Left lobe of liver (tissue), 2 donors: ENCODE measurements at regions not wholly inside any gene's neighbourhood (a gene's known extent, or its start where the extent isn't known, plus 50 kb on each side); places are given as distances from the start of the nearest gene placed in this dataset.

ENCODE experiments used
- ATAC-seq: fragments of 200-7000 bp; cut with Tn5 transposase; one replicate; pipeline ENCODE4 v1.9.1; 2020; ENCODE audit warnings: mild to moderate bottlenecking, moderate library complexity
- DNase-seq: peaks from one replicate; pipeline ENCODE4 v3.0.0-alpha.2; 2020; ENCODE audit warnings: low spot score
- donor health status: DM: no; HTN: no; CAD: no; lungs with moderate emphysema.
- donor health status: DM: no; HTN: yes; CAD: no.

DNA sequence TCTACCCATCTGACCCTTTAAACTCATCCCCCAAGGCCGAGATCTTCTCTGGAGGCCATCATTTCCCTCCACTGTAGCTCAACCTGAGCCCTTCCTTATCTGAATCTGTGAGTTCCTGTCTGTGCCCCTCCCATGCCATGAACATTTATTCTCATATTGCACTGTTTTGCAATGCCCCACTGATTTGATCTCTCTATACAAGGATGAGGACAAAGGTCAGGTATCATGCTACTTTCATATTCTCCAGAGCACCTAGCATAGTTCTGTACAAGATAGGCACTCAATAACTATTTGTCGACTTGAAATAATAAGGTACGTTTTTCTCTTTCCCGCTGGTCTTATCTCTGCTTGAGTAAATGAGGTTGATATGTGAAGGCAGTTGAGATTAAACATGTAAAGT lies 135.5 kb downstream of the KLF5 start:
- DNase-seq: no peak
- ATAC-seq: peak; percentile 95

- ATAC-seq: no peak
- no peak for DNase-seq
Measured at GRCh38 chr13:73193554-73193953, 134.7 kb downstream of the KLF5 start.

- ATAC-seq: no peak
Measured at GRCh38 chr13:73190477-73190876, 131.7 kb downstream of the KLF5 start.

GRCh38 chr13:73189776-73190175 lies 131.0 kb downstream of the KLF5 start:
- no peak for DNase-seq

More at GRCh38 chr13:73190477-73190876, 131.7 kb downstream of the KLF5 start:
- DNase-seq: no peak

DNA sequence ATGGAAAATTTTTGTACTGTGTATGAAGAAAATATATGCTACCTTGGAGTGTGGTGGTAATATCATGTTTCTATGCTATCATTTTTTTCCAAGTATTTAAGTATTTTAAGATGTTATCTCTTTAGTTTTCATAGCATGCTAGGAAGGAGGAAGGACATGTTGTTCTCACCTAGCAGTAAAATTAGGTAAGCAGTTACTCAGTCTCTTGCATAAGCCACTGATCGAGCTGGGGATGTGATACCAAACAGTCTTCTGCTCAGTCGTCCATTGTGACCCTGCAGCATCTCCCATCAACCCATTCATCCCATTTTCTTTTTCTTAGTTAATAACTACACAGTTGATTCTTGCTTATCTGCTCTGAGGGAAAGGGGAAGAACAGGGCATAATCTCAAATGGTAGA lies 130.6 kb downstream of the KLF5 start:
- ATAC-seq (no peak), DNase-seq (no peak)

More at GRCh38 chr13:73189776-73190175, 131.0 kb downstream of the KLF5 start:
- ATAC-seq: no peak

GRCh38 chr13:73187106-73187505 lies 128.3 kb downstream of the KLF5 start:
- no peak for ATAC-seq
- DNase-seq: no peak

DNA sequence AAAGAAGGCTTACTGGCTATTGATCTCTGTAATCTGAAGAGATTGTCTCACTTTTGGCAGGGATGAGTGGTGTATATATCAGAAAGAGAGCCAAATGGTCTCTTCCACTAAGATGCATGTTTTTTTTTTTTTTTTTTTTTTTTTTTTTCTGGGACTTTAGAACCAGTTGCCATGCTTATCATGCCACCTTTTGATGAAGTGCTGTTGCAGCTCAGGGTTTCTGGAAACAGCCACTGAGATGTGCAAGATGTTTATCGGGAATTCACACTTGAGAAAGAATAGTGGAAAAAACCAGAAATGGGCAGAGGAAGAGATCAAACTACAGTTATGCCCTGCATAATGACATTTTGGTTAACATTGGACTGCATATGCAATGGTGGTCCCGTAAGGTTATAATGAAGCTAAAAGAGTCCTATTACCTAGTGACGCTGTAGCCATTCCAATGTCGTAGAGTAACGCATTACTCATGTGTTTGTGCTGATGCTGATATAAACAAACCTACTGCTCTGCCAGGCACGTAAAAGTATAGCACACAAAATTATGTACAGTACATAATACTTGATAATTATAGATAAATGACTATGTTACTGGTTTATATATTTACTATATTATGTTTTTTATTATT lies 121.0 kb downstream of the KLF5 start:
- DNase-seq (no peak), ATAC-seq (no peak)

GRCh38 chr13:73177916-73178565 lies 119.2 kb downstream of the KLF5 start:
- ATAC-seq (no peak), DNase-seq (no peak)

- DNase-seq: no peak
- ATAC-seq: no peak
Measured at GRCh38 chr13:73177017-73177416, 118.2 kb downstream of the KLF5 start.

DNA sequence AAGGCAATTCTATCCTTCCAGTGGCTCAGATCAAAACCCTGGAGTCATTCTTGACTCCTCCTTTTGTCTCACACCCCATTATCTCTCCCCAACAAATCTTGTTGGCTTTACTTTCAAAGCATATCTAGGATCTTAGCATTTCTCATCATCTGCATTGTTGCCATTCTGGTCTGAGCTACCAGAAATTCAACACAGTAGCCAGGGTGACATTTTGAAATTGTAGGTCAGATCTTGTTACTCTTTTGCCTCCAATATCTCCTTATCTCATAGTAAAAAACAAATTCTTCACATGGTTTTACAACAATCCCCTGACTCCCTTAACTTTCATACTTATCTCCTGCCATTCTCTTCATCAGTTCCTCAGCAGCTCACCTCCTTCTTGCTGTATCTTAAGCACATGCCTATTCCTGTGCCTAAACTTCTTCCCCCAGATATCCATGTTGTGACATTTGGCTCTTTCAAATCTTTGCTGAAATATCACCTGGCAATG lies 115.8 kb downstream of the KLF5 start:
- ATAC-seq (no peak), DNase-seq (no peak)

DNA sequence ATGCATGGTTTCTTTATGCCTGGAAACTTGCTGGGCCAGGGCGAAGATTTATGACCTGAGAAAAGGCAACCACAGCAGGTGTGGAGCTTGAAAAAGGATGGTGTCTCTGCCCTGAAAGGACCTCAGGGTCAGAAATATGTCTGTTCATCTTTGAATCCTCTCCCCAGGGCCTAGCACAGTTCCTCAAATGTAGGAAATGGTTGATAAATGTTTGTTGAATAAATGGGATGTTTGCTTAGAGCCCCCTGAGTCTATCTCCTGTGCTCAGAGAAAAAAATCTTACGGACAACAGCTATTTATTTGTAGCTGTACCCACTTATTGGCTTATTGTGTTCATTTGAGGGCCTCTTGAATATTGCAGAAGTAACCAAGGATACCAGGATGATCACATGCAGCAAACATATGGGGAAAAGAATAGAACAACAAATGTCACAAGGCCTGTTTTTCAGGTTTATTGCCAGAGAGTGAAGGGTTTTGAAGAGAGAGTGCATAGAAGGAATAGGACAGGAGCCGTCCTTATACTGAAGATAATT lies 114.5 kb downstream of the KLF5 start:
- DNase-seq (no peak), ATAC-seq (no peak)

GRCh38 chr13:73171926-73172325 lies 113.1 kb downstream of the KLF5 start:
- no peak for ATAC-seq
- DNase-seq: no peak

DNA sequence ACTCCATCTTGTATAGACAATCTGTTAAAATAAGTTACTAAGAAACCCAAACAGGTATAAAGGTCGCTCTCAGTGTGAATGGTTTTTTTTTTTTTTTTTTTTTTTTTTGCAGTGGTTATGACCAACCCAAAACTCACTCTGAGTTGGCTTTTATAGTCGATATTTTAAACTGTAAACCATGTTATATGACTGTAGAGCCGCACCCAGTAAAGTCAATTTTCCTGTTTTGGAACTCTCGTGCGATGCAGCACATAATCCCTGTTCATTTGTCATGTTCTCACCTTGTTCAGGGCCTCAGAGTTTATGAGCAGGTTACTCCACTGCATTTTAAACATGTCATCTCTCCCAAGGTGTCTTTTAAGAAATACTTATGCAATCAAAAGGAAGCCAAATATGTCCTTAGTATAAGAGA lies 112.5 kb downstream of the KLF5 start:
- ATAC-seq (no peak), DNase-seq (no peak)

- no peak for DNase-seq
- no peak for ATAC-seq
Measured at GRCh38 chr13:73169971-73170370, 111.2 kb downstream of the KLF5 start.

DNA sequence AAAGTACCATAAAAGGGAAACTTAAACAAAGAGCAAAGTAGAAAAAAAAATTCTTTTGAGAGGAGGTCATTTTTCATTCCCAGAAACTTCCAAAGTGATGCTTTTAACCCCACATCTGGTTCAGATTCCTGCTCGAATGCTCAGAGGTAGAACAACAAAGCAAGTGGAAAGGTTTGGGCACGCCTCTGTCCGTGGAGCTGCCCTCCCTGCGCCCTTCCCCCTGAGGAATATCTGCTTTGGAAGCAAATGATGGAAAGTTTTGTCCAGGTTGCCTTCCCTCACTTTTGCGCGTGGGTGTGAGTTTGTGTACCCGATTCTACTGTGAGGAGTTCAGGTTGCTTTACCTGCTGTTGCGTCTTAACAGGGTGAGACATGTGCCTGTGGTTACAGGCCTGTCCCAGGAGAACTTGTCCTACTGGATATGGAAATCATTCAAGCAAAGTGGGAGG lies 110.2 kb downstream of the KLF5 start:
- ATAC-seq: no peak
- no peak for DNase-seq

DNA sequence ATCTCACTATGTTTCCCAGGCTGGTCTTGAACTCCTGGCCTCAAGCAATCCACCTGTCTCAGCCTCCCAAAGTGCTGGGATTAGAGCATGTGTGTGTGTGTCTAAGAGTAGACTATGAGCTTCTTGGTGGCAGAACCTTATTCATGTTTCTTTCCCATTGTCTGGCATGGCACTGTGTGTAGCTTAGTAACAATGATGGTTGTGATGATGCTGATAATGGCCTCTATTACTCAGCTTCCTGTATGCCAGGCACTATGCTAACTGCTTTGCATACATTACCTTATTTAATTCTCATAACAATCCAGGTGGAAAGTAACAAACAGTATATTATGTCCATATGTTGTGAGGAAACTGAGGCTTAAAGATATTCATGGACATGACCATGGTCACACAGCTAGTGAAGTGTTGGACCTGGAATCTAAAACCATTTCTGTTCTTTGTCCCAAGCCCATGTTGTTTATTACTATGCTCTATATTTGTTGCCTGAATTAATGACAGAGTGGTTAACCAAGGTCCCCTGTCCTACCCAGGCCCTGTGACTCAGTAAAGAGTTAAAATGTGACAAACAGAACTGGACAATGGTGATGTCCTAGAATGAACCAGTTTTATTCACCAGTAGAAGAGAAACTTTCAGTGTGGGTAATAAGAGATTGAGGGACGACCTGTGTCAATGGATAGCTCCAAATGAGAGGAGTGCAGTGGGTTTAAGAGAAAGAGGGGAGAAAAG lies 109.6 kb downstream of the KLF5 start:
- no peak for DNase-seq
- ATAC-seq: no peak

- ATAC-seq: no peak
- DNase-seq: no peak
Measured at GRCh38 chr13:73167028-73167820, 108.4 kb downstream of the KLF5 start.

DNA sequence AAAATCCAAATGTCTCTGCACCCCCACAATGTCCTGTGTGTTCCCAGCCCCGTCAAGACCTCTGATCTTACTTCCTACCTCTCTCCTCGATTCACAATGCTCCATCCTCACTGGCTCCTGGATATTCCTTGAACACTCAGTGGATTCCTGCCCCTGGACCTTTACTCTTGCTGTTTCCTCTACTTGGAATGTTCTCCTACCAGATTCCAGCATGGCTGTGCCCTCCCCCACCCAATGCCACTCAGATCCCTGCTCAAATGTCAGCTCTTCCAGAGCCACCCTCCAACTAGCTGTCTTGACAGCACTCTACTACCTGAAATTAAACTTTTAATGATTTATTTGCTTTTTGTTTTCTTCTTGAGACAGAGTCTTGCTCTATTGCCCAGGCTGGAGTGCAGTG lies 107.4 kb downstream of the KLF5 start:
- no peak for ATAC-seq
- no peak for DNase-seq

- no peak for ATAC-seq
Measured at GRCh38 chr13:73162912-73163911, 104.4 kb downstream of the KLF5 start.

More at GRCh38 chr13:73162912-73163911, 104.4 kb downstream of the KLF5 start:
- no peak for DNase-seq
